ENCODE measurements at regions not wholly inside any gene's neighbourhood (a gene's known extent, or its start where the extent isn't known, plus 50 kb on each side); places are given as distances from the start of the nearest gene placed in this dataset.

- Mint-ChIP-seq H3K27ac (peak overlapping the region; percentile 79), H3K27me3 (ENCODE audit: low read depth) (no peaks in the 10 kb centered on the region), H3K4me3 (no peak overlapping the region), H3K9me3 (no peaks in the 10 kb centered on the region), H3K4me1 (peaks cover 28% of the 10 kb centered on the region), H3K36me3 (no peaks in the 10 kb centered on the region)
- TF ChIP-seq MYBL2 (CRISPR knock-in tag; IDR thresholded peaks at IDR 0.05) (no peak), NFYB (CRISPR knock-in tag; conservative IDR thresholded peaks at IDR 0.05; ENCODE audit: low read depth) (no peak), ZNF317 (CRISPR knock-in tag; IDR thresholded peaks at IDR 0.05; ENCODE audit: borderline replicate concordance, low read depth) (no peak), NR3C1 (CRISPR knock-in tag; conservative IDR thresholded peaks at IDR 0.05; ENCODE audit: low read depth) (no peak), RORB (CRISPR knock-in tag; IDR thresholded peaks at IDR 0.05) (no peak), ELF4 (CRISPR knock-in tag; IDR thresholded peaks at IDR 0.05; ENCODE audit: low read depth) (no peak), ZNF121 (CRISPR knock-in tag; IDR thresholded peaks at IDR 0.05) (no peak), PREB (CRISPR knock-in tag; IDR thresholded peaks at IDR 0.05; ENCODE audit: borderline replicate concordance) (no peak), ZNF671 (CRISPR knock-in tag; IDR thresholded peaks at IDR 0.05) (no peak), ZNF532 (CRISPR knock-in tag; IDR thresholded peaks at IDR 0.05; ENCODE audit: borderline replicate concordance) (no peak), MXD4 (CRISPR knock-in tag; IDR thresholded peaks at IDR 0.05; ENCODE audit: borderline replicate concordance) (no peak), JUN (CRISPR knock-in tag; IDR thresholded peaks at IDR 0.05) (no peak), FOXP4 (CRISPR knock-in tag; IDR thresholded peaks at IDR 0.05) (no peak)
- ATAC-seq (no peak), DNase-seq (ENCODE audit: low spot score) (no peak)
- ChIA-PET POLR2A (no interaction called here), CTCF (no interaction called here)
Measured at GRCh38 chr1:239242404-239242803, 144.0 kb upstream of the CHRM3 start.

- H3K9me3 Mint-ChIP-seq: no peaks in the 10 kb centered on the region
- DNase-seq (ENCODE audit: low spot score): no peak
- no peak for ATAC-seq
- H3K27ac Mint-ChIP-seq: no peak overlapping the region
- H3K4me3 Mint-ChIP-seq: no peak overlapping the region
- POLR2A ChIA-PET: no interaction called here
- peaks cover 28% of the 10 kb centered on the region for H3K4me1 Mint-ChIP-seq
- TF ChIP-seq EMX1 (CRISPR knock-in tag; IDR thresholded peaks at IDR 0.05) (no peak), SP1 (CRISPR knock-in tag; conservative IDR thresholded peaks at IDR 0.05) (no peak), RELA (CRISPR knock-in tag; IDR thresholded peaks at IDR 0.05; ENCODE audit: borderline replicate concordance) (no peak), ZNF121 (CRISPR knock-in tag; IDR thresholded peaks at IDR 0.05) (no peak), SMAD4 (CRISPR knock-in tag; IDR thresholded peaks at IDR 0.05) (no peak), CREM (CRISPR knock-in tag; IDR thresholded peaks at IDR 0.05) (no peak)
- no peaks in the 10 kb centered on the region for H3K27me3 Mint-ChIP-seq (ENCODE audit: low read depth)
- no peaks in the 10 kb centered on the region for H3K36me3 Mint-ChIP-seq
- CTCF ChIA-PET: no interaction called here
Measured at GRCh38 chr1:239240736-239241135, 145.6 kb upstream of the CHRM3 start.

GRCh38 chr1:239239529-239239928 lies 146.8 kb upstream of the CHRM3 start:
- no peak for TF ChIP-seq ESRRA (CRISPR knock-in tag; IDR thresholded peaks at IDR 0.05; ENCODE audit: borderline replicate concordance)
- ChIA-PET CTCF (no interaction called here), POLR2A (no interaction called here)
- H3K27me3 Mint-ChIP-seq (ENCODE audit: low read depth): no peaks in the 10 kb centered on the region
- no peaks in the 10 kb centered on the region for H3K36me3 Mint-ChIP-seq
- peaks cover 30% of the 10 kb centered on the region for H3K4me1 Mint-ChIP-seq
- H3K4me3 Mint-ChIP-seq: no peak overlapping the region
- no peak overlapping the region for H3K27ac Mint-ChIP-seq
- DNase-seq (ENCODE audit: low spot score): no peak
- no peak for ATAC-seq
- H3K9me3 Mint-ChIP-seq: no peaks in the 10 kb centered on the region
